Liver (tissue), 3 donors: ENCODE measurements at regions not wholly inside any gene's neighbourhood (a gene's known extent, or its start where the extent isn't known, plus 50 kb on each side); places are given as distances from the start of the nearest gene placed in this dataset.

Experiments used
- ATF3 ChIP-seq: IDR thresholded peaks from 2 replicates; pipeline ENCODE4 v1.6.1; 2016; ENCODE audit warnings: antibody characterized with exemption
- CTCF ChIP-seq: fragments of 150-350 bp; IDR thresholded peaks from 2 replicates; pipeline ENCODE4 v1.5.1; 2017; ENCODE audit warnings: improper control_type of control experiment, low read depth, low read length; ENCODE audit not compliant: missing input control
- EGR1 ChIP-seq, 2 donors: IDR thresholded peaks; 2 replicates each; pipeline ENCODE4 v1.6.1; 2016 to 2018; ENCODE audit warnings: antibody characterized with exemption in 2 of 2, low read depth in 2 of 2
- FOXA1 ChIP-seq: IDR thresholded peaks from 2 replicates; pipeline ENCODE4 v1.6.1; 2016; ENCODE audit warnings: antibody characterized with exemption
- FOXA2 ChIP-seq: IDR thresholded peaks from 2 replicates; pipeline ENCODE4 v1.6.1; 2016; ENCODE audit warnings: antibody characterized with exemption
- GABPA ChIP-seq, 2 donors: IDR thresholded peaks in 1 of 2; conservative IDR thresholded peaks in 1 of 2; 2 replicates each; pipeline ENCODE4 v1.6.1; 2016; ENCODE audit warnings: antibody characterized with exemption in 2 of 2, mild to moderate bottlenecking in 1 of 2, moderate library complexity in 1 of 2
- JUND ChIP-seq, 2 donors: IDR thresholded peaks; 2 replicates each; pipeline ENCODE4 v1.6.1; 2016; ENCODE audit warnings: antibody characterized with exemption in 2 of 2
- MAX ChIP-seq: IDR thresholded peaks from 2 replicates; pipeline ENCODE4 v1.6.1; 2016; ENCODE audit warnings: antibody characterized with exemption
- RAD21 ChIP-seq, 2 donors: IDR thresholded peaks; 2 replicates each; pipeline ENCODE4 v1.6.1; 2016; ENCODE audit warnings: antibody characterized with exemption in 2 of 2, mild to moderate bottlenecking in 2 of 2
- REST ChIP-seq: IDR thresholded peaks from 2 replicates; pipeline ENCODE4 v1.6.1; 2016; ENCODE audit warnings: antibody characterized with exemption, mild to moderate bottlenecking
- SP1 ChIP-seq: IDR thresholded peaks from 2 replicates; pipeline ENCODE4 v1.6.1; 2018; ENCODE audit warnings: antibody characterized with exemption, mild to moderate bottlenecking
- TAF1 ChIP-seq: conservative IDR thresholded peaks from 2 replicates; pipeline ENCODE4 v1.6.1; 2016; ENCODE audit warnings: antibody characterized with exemption, mild to moderate bottlenecking
- YY1 ChIP-seq: IDR thresholded peaks from 2 replicates; pipeline ENCODE4 v1.6.1; 2016; ENCODE audit warnings: antibody characterized with exemption, mild to moderate bottlenecking
- ZBTB33 ChIP-seq: IDR thresholded peaks from 2 replicates; pipeline ENCODE4 v1.6.1; 2016; ENCODE audit warnings: antibody characterized with exemption
- donor health status: healthy.
- donor health status: healthy.

GRCh38 chr10:25114036-25114411 is 60.8 kb upstream of the GPR158 start:
- TF ChIP-seq CTCF (no peak), YY1 (no peak), REST (no peak), MAX (no peak), JUND (IDR thresholded peaks at IDR 0.05) (no peak), TAF1 (no peak), FOXA2 (no peak), GABPA (IDR thresholded peaks at IDR 0.05 in 1 of 2, conservative IDR thresholded peaks at IDR 0.05 in 1 of 2) (no peak), EGR1 (IDR thresholded peaks at IDR 0.05; ENCODE audit: low read depth in 2 of 2) (no peak), RAD21 (IDR thresholded peaks at IDR 0.05) (no peak), ATF3 (no peak), FOXA1 (no peak), ZBTB33 (no peak), SP1 (no peak)
